Esophagus squamous epithelium (tissue), 4 donors: ENCODE measurements at regions not wholly inside any gene's neighbourhood (a gene's known extent, or its start where the extent isn't known, plus 50 kb on each side); places are given as distances from the start of the nearest gene placed in this dataset.

Experiments used
- POLR2A ChIP-seq, 4 donors: fragments of 450-650 bp; IDR thresholded peaks; one replicate each; pipeline ENCODE4 v1.6.1; 2017; ENCODE audit warnings: antibody characterized with exemption in 4 of 4, mild to moderate bottlenecking in 4 of 4, moderate library complexity in 3 of 4
- TF ChIP-seq, protein P1 (sequence below), 6 experiments: fragments of 450-650 bp in 4 of 6; fragments of 200-600 bp in 2 of 6; sonication (generic) in 2 of 6; IDR thresholded peaks; one replicate each; pipeline ENCODE4 v1.5.1; 2016 to 2019; ENCODE audit warnings: antibody characterized with exemption in 6 of 6, mild to moderate bottlenecking in 4 of 6, moderate library complexity in 4 of 6

GRCh38 chr13:44816701-44817100 is 172.6 kb downstream of the NUFIP1 start:
- TF ChIP-seq, protein P1, sequence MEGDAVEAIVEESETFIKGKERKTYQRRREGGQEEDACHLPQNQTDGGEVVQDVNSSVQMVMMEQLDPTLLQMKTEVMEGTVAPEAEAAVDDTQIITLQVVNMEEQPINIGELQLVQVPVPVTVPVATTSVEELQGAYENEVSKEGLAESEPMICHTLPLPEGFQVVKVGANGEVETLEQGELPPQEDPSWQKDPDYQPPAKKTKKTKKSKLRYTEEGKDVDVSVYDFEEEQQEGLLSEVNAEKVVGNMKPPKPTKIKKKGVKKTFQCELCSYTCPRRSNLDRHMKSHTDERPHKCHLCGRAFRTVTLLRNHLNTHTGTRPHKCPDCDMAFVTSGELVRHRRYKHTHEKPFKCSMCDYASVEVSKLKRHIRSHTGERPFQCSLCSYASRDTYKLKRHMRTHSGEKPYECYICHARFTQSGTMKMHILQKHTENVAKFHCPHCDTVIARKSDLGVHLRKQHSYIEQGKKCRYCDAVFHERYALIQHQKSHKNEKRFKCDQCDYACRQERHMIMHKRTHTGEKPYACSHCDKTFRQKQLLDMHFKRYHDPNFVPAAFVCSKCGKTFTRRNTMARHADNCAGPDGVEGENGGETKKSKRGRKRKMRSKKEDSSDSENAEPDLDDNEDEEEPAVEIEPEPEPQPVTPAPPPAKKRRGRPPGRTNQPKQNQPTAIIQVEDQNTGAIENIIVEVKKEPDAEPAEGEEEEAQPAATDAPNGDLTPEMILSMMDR (IDR thresholded peaks at IDR 0.05), result no peak
- no peak for TF ChIP-seq POLR2A (IDR thresholded peaks at IDR 0.05)
